HG02763 (cell line): ENCODE measurements at regions not wholly inside any gene's neighbourhood (a gene's known extent, or its start where the extent isn't known, plus 50 kb on each side); places are given as distances from the start of the nearest gene placed in this dataset.

Experiments used
- ATAC-seq: cut with Tn5 transposase; IDR thresholded peaks from one replicate; pipeline ENCODE4 v1.9.1; 2021; ENCODE audit warnings: mild to moderate bottlenecking, moderate library complexity; ENCODE audit not compliant: unreplicated experiment

GRCh38 chr14:101458741-101459550 is 102.3 kb upstream of the DIO3 start:
- no peak for ATAC-seq

DNA sequence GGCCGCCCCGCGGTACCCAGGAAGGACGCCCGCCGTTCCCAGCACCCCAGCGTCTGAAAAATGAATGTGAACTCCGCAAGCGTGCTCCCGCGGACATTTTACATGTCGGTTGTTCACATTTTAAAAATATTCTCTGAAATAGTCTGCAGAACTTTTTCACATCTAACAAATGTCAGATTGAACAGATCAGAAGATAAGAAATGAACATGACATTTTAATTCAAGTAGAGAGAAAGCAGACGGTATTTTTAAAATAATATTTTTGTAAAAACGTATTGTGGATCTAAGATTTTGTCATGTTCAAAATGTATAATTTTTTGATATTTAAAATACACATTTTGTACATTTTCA is 101.8 kb upstream of the DIO3 start:
- ATAC-seq: no peak

GRCh38 chr14:101460521-101460920 is 100.8 kb upstream of the DIO3 start:
- ATAC-seq: no peak

DNA sequence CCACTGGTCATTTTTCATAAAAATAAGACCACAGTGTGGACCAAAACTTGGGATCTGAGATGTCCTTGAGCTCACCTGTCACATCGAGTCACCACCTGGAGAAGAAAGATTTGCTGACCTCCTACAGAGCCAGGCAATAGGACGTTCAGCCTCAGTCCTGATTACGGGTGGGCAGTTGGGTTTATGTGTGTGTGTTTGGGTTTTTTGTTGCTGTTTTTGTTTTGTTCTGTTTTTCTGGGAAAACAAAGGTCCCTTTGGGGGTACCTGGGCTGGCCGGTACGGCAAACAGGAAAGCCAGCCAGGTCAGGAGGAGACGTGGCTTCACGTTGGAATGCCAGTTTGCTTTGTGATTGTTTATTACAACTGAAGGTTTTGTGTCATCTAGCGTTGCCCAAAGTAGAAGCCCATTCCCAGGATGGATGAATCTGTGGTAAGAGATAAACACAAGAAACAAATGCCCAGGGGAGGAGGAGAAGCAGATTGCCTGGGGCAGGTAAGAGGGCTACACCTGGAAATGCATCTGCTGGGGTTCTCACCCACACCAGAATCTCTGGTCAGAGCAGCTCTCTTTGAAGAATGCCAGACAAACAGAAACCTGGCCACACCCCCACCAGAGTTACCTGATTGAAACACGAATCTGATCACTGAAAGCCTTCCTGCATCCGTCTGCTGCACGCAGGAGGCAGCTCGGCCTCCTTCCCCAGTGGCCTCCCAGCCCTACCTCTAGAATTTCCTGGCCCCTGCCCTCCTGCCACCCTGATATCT is 100.1 kb upstream of the DIO3 start:
- ATAC-seq: no peak

GRCh38 chr14:101461891-101462290 is 99.4 kb upstream of the DIO3 start:
- no peak for ATAC-seq

- ATAC-seq: no peak
These were observed 98.3 kb upstream of the DIO3 start for GRCh38 chr14:101462726-101463565.

GRCh38 chr14:101463566-101464171 is 97.6 kb upstream of the DIO3 start:
- no peak for ATAC-seq

DNA sequence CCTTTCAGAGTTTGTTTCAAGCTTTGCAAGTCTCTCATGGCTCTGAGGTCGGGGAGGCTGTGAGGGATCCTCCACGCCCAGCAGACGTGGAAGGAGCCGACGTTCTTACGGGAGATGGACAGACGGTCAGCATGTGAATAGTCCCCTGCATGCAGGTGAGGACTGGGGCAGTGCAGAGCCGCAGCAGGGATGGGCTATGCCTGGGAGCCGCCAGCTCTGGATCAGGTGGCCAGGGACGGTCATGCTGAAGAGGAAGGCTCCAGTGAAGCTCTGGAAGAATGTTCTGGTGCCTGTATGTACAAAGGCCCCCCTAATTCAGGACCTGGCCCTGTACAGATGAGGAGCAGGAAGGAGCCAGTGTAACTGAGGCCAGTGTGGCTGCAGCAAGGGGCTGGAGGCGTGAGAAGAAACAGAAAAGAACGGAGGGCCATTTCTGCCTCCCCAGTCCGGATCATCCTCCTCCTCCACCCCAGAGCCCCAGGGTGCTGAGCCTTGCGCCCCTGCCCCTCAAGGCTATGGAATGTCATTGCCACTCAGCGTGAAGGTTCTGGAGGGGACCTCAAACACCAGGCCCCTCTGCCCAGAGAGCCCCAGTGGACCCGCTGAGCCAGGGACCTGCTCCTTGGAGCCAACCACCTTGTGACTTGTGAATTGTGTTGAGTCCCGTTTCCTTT is 96.8 kb upstream of the DIO3 start:
- no peak for ATAC-seq

DNA sequence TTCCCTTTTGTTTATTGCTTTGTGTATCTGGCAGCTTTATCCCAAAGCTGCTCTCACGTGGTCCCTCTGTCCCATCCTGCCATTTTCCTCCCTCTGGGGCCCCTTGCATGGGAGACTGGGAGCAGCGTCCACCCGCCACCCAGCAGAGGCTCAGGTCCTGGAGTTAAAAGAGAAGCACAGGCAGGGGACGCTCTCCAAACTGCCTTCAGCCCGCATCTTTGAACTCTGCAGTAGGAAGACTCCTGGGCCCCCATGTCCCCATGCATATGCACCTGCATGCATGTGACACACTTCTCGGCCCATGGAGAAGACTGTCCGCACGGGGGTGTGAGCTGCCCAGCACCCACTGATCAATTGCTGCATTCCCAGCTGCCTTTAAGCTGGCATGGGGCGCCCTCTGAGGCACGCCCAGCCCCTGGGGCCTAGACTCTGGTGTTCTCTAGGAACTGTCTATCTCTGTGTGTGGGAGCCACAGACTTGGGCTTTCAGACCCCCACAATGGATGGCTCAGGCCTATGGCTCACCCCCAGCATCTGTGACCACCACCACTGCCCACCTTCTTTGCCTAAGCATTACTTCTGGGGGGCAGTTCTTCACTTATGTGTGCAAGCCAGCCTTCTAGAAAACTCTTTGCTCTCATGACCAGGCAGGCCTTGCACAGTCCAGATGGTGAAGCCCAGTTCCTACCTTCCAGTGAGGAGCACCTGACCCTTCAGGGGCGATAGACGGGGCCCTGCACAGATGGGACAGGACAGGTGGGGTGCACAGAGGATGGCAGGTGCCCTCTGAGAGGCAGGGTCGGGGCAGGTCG is 96.1 kb upstream of the DIO3 start:
- no peak for ATAC-seq

DNA sequence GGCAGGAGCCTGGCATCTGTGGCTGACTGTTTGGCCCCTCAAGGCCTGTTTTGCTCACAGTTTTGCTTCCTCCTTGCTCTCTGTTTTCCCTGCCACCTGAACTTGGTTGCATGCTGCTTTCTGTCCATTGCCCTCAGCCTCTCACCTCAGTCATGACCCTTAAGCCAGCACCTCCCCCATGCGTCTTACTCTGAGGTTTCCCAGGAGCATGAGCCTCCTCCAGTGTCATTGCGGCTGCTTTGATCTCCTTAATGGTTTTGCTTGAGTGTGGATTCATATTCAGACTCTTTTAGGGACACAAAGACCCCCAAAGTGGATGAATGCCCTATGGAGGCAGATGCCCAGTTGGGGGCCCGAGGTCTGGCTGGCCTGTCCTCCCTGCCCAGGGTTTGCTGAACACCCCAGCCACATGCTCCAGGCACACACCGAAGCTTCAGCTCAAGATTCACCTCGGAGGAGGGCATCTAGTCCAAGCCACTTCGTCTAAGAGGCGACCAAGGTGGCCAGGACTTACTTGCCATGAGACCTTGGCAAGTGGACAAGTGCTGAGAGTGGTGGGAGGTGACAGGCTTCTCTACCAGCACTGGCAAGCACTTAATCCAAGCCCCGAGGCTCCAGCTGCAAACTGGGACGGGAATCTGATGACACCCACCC is 95.4 kb upstream of the DIO3 start:
- ATAC-seq: no peak

DNA sequence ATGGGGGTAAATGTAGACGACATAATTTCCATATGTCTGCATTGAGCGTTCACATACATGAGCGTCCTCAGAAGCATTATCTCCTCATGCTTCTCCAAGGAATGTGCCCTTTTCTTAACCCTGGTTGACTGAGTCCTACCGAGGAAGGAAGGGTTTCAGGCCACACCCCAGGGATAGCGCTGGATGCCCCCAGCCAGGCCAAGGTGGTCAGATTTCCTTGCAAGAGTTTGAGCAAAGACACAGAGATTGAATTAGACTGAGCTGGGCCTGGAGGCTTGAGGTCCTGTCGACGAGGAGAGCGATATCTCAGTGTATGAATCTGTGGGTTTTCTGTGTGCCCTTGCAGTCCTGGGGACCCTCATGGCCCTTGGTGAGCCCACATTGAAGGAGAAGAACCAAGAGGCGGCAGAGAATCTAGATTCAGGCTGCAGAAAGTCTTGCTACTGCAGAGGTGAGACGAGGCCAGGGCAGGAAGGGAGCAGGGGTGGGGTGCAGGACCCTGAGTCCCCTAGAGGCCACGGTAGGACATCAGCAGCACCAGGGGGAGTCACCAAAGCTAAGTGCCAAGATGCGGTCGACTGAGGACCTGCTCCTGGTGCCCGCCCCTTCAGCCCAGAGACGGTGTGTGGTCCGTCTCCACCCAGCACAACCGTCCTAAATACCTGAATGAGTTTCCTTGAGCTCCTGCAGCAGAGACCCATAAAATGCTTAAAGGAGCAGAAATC is 94.7 kb upstream of the DIO3 start:
- ATAC-seq: no peak

DNA sequence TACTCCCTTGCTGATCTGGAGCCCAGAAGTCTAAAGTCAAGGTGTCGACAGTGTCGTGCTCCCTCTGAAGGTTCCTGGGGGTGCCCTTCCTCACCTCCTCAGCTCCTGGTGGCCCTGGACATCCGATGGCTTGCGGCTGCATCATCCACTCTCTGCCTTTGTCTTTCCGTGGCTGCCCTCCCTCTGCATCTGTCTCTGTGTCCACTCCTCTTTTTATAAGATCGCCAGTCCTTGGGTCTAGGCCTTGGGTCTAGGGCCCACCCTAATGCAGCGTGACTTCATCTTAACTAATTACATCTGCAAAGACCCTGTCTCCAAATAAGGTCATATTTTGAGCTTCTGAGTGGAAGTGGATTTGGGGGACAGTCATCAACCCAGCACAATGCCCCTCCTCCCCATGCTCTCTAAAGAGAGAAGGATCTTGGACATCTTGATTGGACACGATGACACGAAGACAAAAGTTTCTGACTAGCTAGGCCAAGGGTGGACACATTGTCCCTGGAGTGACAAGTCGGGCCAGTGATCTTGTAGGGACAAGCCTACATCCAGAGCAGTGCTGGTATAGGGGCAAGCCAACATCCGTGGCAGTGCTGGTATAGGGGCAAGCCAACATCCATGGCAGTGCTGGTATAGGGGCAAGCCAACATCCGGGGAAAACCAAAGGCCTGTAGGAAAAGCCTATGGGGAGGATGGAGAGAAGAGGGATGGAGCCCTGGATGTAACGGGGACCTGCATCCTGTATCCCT is 93.9 kb upstream of the DIO3 start:
- no peak for ATAC-seq

GRCh38 chr14:101469382-101470247 is 91.7 kb upstream of the DIO3 start:
- ATAC-seq: no peak

DNA sequence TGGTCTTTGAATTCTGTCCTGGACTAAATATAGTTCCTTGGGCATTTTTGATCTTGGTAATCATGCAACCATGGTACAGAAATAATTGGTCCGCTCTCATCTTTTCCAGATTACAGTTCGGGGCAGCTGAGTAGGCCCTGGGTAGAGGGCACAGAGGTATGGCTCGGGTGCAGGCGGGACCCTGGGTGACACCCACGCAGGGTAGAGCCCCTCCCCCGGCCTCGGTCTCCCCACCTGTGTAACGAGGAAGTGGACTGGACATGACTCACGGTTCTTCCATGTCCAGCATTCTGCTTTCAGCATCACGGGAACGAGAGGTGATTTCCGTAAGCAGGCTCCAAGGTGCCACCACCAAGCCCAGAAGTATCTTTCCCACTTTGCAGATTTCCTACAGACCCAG is 91.0 kb upstream of the DIO3 start:
- ATAC-seq: no peak

- ATAC-seq: no peak
These were observed 89.4 kb upstream of the DIO3 start for GRCh38 chr14:101471723-101472517.

DNA sequence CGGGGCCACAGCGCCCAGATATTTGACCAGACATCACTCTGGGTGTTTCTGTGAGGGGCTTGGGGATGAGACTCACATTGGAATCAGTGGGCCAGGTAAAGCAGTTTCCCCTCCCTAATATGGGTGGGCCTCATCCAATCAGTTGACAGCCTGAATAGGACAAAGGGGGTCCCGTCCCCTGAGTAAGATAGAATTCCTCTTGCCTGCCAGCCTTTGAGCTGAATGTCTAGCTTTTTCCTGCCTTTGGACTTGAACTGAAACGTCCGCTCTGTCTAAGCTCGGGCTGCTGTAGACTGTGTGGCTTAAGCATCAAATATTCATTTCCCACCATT is 88.8 kb upstream of the DIO3 start:
- ATAC-seq: no peak
